Amniotic stem cell (primary cell): ENCODE measurements at regions not wholly inside any gene's neighbourhood (a gene's known extent, or its start where the extent isn't known, plus 50 kb on each side); places are given as distances from the start of the nearest gene placed in this dataset.
"Not testable (repeated sequence)": the region's sequence is repeated elsewhere in the genome, so short reads cannot be mapped to it uniquely, and the experiment has no call there.

Experiments used
- DNase-seq: peaks from one replicate; lab custom pipeline; 2025; lab: John Stamatoyannopoulos, UW

DNA sequence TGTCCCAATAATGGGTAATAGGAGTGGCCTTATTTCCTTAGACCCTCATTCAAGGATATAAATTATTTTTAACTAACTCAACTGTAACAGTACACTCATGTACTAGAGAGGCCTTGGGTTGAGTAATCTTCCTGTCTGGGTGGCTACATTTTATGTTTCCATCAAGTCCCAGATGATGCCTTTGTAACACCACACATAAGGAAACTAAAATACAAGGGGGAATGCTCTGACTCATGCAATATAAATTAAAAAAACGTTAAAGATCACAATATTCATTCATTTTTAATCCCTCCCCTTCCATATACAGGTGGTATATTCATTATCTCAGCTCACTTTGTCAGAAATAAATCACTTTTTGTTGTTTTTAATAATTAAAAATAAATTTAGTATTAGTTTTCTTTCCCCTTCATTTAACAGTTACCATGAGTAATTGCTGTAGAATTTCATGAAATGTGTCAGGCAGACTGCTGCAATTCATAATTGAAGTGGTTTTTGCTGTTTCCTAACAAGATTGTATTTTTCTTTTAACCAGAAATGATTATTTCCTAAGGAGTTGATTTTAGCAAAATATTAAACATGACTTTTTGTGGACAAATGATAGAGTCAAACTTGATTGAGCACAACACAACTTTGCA lies 1403.6 kb downstream of the SUCLG1 start:
- DNase-seq = peak; percentile 36

DNA sequence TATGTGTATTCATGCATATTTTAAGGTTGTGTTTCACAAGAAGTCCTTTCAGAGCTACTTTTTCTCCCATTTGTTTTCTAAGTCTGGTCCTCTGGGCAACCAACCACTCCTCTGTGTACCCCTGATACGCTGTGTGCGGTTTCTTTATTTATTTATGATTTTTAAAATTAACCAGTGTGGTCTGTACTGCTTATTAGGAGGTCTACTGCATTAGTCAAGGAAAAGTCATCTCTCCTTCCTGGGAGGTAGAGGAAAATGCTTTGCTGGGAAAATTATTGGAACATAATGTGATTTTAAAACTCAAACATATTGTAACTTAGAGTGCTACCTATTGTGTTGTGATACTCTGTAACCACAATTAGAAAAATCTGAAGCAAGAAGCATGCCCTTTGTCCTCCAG lies 1404.3 kb downstream of the SUCLG1 start:
- DNase-seq = no peak

- no peak for DNase-seq
These were observed 1407.4 kb downstream of the SUCLG1 start for GRCh38 chr2:83051538-83052170.

- DNase-seq = no peak
These were observed 1417.0 kb downstream of the SUCLG1 start for GRCh38 chr2:83042053-83042452.

GRCh38 chr2:83022631-83023210 lies 1436.4 kb downstream of the SUCLG1 start:
- no peak for DNase-seq

GRCh38 chr2:83017366-83018090 lies 1441.6 kb downstream of the SUCLG1 start:
- no peak for DNase-seq

GRCh38 chr2:83016343-83017110 lies 1442.6 kb downstream of the SUCLG1 start:
- no peak for DNase-seq

DNA sequence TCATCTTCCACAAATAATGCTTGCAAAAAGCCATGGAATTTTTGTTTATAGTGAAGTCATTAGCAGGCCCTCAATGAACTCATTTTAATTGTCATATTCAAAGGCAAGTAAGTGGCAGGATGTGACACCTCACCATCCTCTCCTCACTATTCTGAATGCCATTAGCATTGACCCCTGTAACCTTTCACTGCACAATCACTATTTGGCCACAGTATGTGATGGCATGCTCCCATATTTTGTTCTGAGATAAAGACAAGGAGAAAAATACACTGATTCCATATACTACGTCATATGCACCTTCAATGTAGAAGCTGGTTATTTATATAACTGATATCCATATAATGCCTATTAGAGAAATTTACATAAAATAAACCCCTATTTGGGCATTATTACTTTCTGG lies 1443.2 kb downstream of the SUCLG1 start:
- DNase-seq = no peak

DNA sequence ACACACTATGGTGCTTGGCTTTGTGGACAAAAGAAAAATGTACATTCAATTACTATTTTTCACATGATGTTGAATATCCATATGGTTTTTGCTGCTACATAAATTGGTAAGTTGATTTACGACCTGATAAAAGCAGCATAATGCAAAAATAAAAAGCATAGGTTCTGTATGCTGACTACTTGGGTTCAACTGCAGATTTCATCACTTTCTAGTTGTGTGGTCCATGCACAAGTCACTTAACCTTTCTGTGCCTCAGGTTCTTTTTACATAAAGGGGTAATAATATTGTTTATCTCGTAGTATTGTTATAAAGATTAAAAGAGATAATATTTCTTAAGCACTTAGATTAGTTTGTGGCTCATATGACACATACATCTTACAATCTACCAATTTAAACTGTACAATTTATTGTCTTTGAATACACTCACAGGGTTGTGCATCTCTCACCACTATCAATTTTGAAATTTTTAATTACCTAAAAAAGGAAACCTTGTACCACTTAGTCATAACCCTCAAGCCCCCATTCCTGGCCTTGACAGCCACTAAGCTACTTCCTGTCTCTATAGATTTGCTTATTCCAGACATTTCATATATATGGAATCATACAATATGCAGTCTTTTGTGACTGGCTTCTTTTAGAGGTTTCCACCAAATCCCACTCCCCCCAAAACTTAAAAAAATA lies 1443.9 kb downstream of the SUCLG1 start:
- DNase-seq = no peak

DNA sequence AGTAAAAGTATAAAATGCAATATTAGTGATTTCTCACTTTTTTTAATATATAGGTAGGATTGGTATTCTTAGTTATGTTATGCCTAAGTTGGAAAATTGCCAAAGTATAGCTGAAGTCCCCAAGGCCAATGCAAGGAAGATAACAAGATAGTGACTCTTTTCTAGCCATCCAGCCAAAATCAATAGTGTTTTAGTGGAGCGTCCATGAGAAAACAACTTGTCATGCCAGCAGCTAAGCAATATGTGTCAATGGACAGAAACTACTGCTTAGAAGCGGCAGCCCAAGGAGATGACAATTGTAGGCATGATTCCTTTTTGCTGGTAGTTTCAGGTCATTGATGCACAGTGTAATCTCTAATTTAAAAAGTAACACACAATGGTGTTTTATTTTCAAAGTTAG lies 1444.6 kb downstream of the SUCLG1 start:
- DNase-seq = no peak

- DNase-seq = no peak
These were observed 1452.1 kb downstream of the SUCLG1 start for GRCh38 chr2:83006961-83007360.

GRCh38 chr2:83003555-83003954 lies 1455.5 kb downstream of the SUCLG1 start:
- DNase-seq = no peak

GRCh38 chr2:83002706-83003105 lies 1456.4 kb downstream of the SUCLG1 start:
- DNase-seq = no peak

DNA sequence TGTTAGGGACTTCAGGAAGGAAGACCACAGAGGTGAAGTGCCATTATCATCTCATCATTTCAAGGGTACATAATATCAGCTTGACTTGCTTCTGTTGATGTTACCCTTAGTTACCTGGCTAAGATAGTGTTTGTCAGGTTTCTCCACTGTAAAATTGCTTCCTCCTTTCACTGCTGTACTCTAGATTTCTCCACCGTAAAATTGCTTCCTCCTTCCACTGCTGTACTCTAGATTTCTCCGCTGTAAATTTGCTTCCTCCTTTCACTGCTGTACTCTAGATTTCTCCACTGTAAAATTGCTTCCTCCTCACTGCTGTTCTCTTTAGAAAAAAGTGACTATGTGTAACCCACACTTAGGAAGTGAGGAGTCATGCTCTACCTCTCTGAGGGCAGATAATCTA lies 1460.3 kb downstream of the SUCLG1 start:
- no peak for DNase-seq

GRCh38 chr2:82996217-82996616 lies 1462.9 kb downstream of the SUCLG1 start:
- DNase-seq = no peak

DNA sequence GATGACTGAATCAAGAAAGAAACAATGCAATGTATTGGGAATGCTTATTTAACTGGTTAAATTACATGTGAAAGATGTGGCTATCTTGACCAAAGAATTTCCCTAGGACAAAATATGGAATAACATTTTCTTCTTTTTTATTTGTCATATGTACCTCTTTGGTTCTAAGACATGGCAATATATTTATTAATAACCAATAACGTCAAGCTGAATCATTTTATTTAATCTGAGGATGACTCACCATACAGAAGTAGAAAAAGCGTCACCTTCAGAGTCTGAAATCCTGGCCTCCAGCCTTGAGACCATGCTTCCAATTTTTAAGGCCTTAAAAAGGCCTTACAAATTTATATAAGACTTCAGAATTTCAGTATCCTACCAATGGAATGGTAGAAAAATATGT lies 1464.9 kb downstream of the SUCLG1 start:
- DNase-seq = no peak

DNA sequence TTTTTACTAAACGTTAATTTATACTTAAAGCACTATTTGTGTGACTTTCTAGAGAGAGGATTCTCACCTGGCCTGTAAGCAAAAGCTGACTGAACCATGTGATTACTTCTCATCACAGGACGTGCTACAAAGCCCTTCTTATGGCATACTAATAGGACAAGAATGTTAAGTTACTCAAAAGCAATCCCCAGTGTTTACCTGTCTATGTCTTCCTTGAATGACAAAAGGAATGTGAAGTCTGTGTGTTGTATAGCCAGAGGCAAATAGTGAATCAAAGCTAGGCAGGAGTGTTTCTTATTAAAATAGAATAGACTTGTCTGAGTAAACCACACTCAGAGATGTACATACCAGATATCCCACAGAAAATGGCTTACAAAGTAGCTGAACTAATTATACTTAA lies 1465.5 kb downstream of the SUCLG1 start:
- no peak for DNase-seq

DNA sequence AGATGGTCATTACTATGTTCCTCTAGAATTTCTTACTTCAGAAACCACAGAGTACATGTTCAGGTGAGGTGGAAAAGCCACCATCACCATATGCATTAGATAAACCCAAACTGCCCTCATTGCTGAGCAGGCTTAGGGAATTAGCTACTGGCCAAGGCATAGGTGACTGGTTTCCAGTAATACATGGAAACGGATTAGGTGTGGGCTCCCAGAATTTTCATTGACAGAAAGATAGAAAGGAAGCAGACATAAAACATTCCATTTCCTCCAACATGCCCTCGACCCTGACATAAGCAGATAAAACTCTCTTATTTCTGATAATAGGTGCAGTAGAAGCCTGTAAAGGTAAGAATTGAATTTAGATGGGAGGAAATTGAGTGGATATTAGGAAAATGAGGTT lies 1466.1 kb downstream of the SUCLG1 start:
- no peak for DNase-seq

DNA sequence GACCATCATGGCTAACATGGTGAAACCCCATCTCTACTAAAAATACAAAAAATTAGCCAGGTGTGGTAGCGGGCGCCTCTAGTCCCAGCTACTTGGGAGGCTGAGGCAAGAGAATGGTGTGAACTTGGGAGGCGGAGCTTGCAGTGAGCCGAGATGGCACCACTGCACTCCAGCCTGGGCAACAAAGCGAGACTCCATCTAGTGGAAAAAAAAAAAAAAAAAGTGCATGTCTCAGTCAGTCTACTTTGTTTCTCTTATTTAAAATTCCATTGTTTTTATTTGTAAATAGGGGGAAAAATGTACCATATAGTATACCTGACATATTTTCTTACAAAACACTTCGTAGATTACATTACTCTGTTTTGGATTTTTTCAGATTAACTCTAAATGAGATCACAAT lies 1471.4 kb downstream of the SUCLG1 start:
- DNase-seq = not testable (repeated sequence)

DNA sequence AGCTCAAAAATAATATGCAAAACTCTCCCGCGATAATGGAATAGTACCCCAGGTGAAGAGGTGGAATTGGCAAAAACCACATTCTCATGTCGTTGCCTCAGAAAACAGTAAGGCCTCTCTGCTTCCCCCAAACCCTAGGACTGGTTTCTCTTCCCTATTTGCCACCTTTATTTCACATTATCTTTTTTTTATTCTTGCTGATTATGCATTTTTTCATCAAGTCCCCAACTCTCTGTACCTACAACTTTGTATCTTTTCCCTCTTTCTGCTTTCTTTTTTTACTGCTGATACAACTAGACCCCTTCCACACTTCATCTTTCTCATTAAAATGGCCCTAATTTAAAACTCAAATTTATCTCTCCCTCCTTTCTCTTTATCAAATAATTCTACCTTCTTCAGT lies 1472.2 kb downstream of the SUCLG1 start:
- no peak for DNase-seq

- no peak for DNase-seq
These were observed 1473.4 kb downstream of the SUCLG1 start for GRCh38 chr2:82985572-82986197.
